HUES6 (cell line): ENCODE measurements at regions not wholly inside any gene's neighbourhood (a gene's known extent, or its start where the extent isn't known, plus 50 kb on each side); places are given as distances from the start of the nearest gene placed in this dataset.

ENCODE experiments used
- H3K27ac ChIP-seq: 2 replicates; pipeline ENCODE4 v1.7.0; 2013; ENCODE audit warnings: low read depth, mild to moderate bottlenecking, low read length, inconsistent platforms
- H3K27me3 ChIP-seq: 2 replicates; pipeline ENCODE4 v1.6.1; 2013; ENCODE audit warnings: low read length; ENCODE audit not compliant: control insufficient read depth, insufficient read depth
- H3K36me3 ChIP-seq: 2 replicates; pipeline ENCODE4 v1.6.1; 2013; ENCODE audit warnings: low read length; ENCODE audit not compliant: control insufficient read depth, insufficient read depth
- H3K4me1 ChIP-seq: 2 replicates; pipeline ENCODE4 v1.6.1; 2013; ENCODE audit warnings: low read length; ENCODE audit not compliant: control insufficient read depth, insufficient read depth
- H3K4me3 ChIP-seq: 2 replicates; pipeline ENCODE4 v1.5.1; 2013; ENCODE audit warnings: low read depth, low read length
- H3K9ac ChIP-seq: one replicate; pipeline ENCODE4 v1.6.1; 2013; ENCODE audit warnings: mild to moderate bottlenecking, low read length
- H3K9me3 ChIP-seq: 2 replicates; pipeline ENCODE4 v1.6.1; 2013; ENCODE audit warnings: low read depth, low read length; ENCODE audit not compliant: control insufficient read depth, insufficient read depth

GRCh38 chr9:84146893-84147710 lies 166.5 kb downstream of the RMI1 start:
- no peak overlapping the region for H3K4me3 ChIP-seq
- H3K9ac ChIP-seq = no peak overlapping the region
- no peaks in the 10 kb centered on the region for H3K9me3 ChIP-seq
- no peaks in the 10 kb centered on the region for H3K36me3 ChIP-seq
- peaks cover 47% of the 10 kb centered on the region for H3K27me3 ChIP-seq
- H3K27ac ChIP-seq = no peak overlapping the region
- peaks cover 11% of the 10 kb centered on the region for H3K4me1 ChIP-seq

- no peaks in the 10 kb centered on the region for H3K9me3 ChIP-seq
- H3K4me1 ChIP-seq = peaks cover 11% of the 10 kb centered on the region
- H3K4me3 ChIP-seq = no peak overlapping the region
- no peak overlapping the region for H3K27ac ChIP-seq
- no peak overlapping the region for H3K9ac ChIP-seq
- H3K36me3 ChIP-seq = no peaks in the 10 kb centered on the region
- peaks cover 70% of the 10 kb centered on the region for H3K27me3 ChIP-seq
Measured at GRCh38 chr9:84151236-84151635, 170.6 kb downstream of the RMI1 start.

GRCh38 chr9:84151640-84152039 lies 171.0 kb downstream of the RMI1 start:
- peaks cover 70% of the 10 kb centered on the region for H3K27me3 ChIP-seq
- H3K9me3 ChIP-seq = no peaks in the 10 kb centered on the region
- H3K4me3 ChIP-seq = no peak overlapping the region
- H3K36me3 ChIP-seq = no peaks in the 10 kb centered on the region
- H3K9ac ChIP-seq = no peak overlapping the region
- H3K4me1 ChIP-seq = peaks cover 11% of the 10 kb centered on the region
- H3K27ac ChIP-seq = no peak overlapping the region

GRCh38 chr9:84152204-84152603 lies 171.6 kb downstream of the RMI1 start:
- Histone ChIP-seq H3K9ac (no peak overlapping the region), H3K4me1 (peaks cover 11% of the 10 kb centered on the region), H3K9me3 (no peaks in the 10 kb centered on the region), H3K27me3 (peaks cover 70% of the 10 kb centered on the region), H3K4me3 (no peak overlapping the region), H3K36me3 (no peaks in the 10 kb centered on the region), H3K27ac (no peak overlapping the region)

GRCh38 chr9:84153885-84154284 lies 173.3 kb downstream of the RMI1 start:
- H3K27me3 ChIP-seq = peaks cover 72% of the 10 kb centered on the region
- no peak overlapping the region for H3K4me3 ChIP-seq
- no peak overlapping the region for H3K27ac ChIP-seq
- H3K36me3 ChIP-seq = no peaks in the 10 kb centered on the region
- peaks cover 11% of the 10 kb centered on the region for H3K4me1 ChIP-seq
- no peak overlapping the region for H3K9ac ChIP-seq
- no peaks in the 10 kb centered on the region for H3K9me3 ChIP-seq

- Histone ChIP-seq H3K9me3 (no peaks in the 10 kb centered on the region), H3K4me1 (peaks cover 11% of the 10 kb centered on the region), H3K27ac (no peak overlapping the region), H3K27me3 (peaks cover 72% of the 10 kb centered on the region), H3K36me3 (no peaks in the 10 kb centered on the region), H3K4me3 (no peak overlapping the region), H3K9ac (no peak overlapping the region)
Measured at GRCh38 chr9:84154320-84154719, 173.7 kb downstream of the RMI1 start.

GRCh38 chr9:84163052-84163650 lies 177.4 kb downstream of the SLC28A3 start:
- Histone ChIP-seq H3K27ac (no peak overlapping the region), H3K4me3 (no peak overlapping the region), H3K4me1 (no peaks in the 10 kb centered on the region), H3K36me3 (no peaks in the 10 kb centered on the region), H3K9me3 (no peaks in the 10 kb centered on the region), H3K9ac (no peak overlapping the region), H3K27me3 (0 out of 2 replicates have a peak, but pooled peaks cover 5% of the 10 kb centered on the region)

GRCh38 chr9:84166891-84167290 lies 173.7 kb downstream of the SLC28A3 start:
- Histone ChIP-seq H3K27me3 (no peaks in the 10 kb centered on the region), H3K36me3 (no peaks in the 10 kb centered on the region), H3K27ac (no peak overlapping the region), H3K4me1 (no peaks in the 10 kb centered on the region), H3K4me3 (no peak overlapping the region), H3K9ac (no peak overlapping the region), H3K9me3 (no peaks in the 10 kb centered on the region)

GRCh38 chr9:84169240-84169639 lies 171.3 kb downstream of the SLC28A3 start:
- Histone ChIP-seq H3K9ac (no peak overlapping the region), H3K4me3 (no peak overlapping the region), H3K27me3 (no peaks in the 10 kb centered on the region), H3K9me3 (no peaks in the 10 kb centered on the region), H3K36me3 (no peaks in the 10 kb centered on the region), H3K27ac (no peak overlapping the region), H3K4me1 (no peaks in the 10 kb centered on the region)

GRCh38 chr9:84170521-84171141 lies 169.9 kb downstream of the SLC28A3 start:
- no peak overlapping the region for H3K27ac ChIP-seq
- H3K9ac ChIP-seq = no peak overlapping the region
- H3K4me1 ChIP-seq = no peaks in the 10 kb centered on the region
- H3K36me3 ChIP-seq = no peaks in the 10 kb centered on the region
- no peak overlapping the region for H3K4me3 ChIP-seq
- H3K27me3 ChIP-seq = 0 out of 2 replicates have a peak, but pooled peaks cover under 1% of the 10 kb centered on the region
- no peaks in the 10 kb centered on the region for H3K9me3 ChIP-seq

- Histone ChIP-seq H3K27me3 (0 out of 2 replicates have a peak, but pooled peaks cover 4% of the 10 kb centered on the region), H3K36me3 (no peaks in the 10 kb centered on the region), H3K9me3 (no peaks in the 10 kb centered on the region), H3K27ac (no peak overlapping the region), H3K4me3 (no peak overlapping the region), H3K9ac (no peak overlapping the region), H3K4me1 (no peaks in the 10 kb centered on the region)
Measured at GRCh38 chr9:84173961-84174360, 166.6 kb downstream of the SLC28A3 start.
